ENCODE measurements at regions not wholly inside any gene's neighbourhood (a gene's known extent, or its start where the extent isn't known, plus 50 kb on each side); places are given as distances from the start of the nearest gene placed in this dataset.

GRCh38 chrX:119996069-119996468, 52.5 kb upstream of the NKAP start:
- intact Hi-C loops (cut with DNase I): no loop called here
- no peak overlapping the region for H3K9ac ChIP-seq (ENCODE audit: low read depth in 2 of 2, low read length in 2 of 2)
- no peak for DNase-seq
- no peaks in the 10 kb centered on the region for H3K9me3 ChIP-seq
- H3K36me3 ChIP-seq: no peaks in the 10 kb centered on the region
- TF ChIP-seq, protein P1, sequence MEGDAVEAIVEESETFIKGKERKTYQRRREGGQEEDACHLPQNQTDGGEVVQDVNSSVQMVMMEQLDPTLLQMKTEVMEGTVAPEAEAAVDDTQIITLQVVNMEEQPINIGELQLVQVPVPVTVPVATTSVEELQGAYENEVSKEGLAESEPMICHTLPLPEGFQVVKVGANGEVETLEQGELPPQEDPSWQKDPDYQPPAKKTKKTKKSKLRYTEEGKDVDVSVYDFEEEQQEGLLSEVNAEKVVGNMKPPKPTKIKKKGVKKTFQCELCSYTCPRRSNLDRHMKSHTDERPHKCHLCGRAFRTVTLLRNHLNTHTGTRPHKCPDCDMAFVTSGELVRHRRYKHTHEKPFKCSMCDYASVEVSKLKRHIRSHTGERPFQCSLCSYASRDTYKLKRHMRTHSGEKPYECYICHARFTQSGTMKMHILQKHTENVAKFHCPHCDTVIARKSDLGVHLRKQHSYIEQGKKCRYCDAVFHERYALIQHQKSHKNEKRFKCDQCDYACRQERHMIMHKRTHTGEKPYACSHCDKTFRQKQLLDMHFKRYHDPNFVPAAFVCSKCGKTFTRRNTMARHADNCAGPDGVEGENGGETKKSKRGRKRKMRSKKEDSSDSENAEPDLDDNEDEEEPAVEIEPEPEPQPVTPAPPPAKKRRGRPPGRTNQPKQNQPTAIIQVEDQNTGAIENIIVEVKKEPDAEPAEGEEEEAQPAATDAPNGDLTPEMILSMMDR (IDR thresholded peaks at IDR 0.05): no peak
- no peak overlapping the region for H3K27ac ChIP-seq
- H3K4me1 ChIP-seq: no peaks in the 10 kb centered on the region
- H3K27me3 ChIP-seq: peaks cover 52% of the 10 kb centered on the region
- H3K4me3 ChIP-seq: no peak overlapping the region

All from colonic mucosa (tissue), 4 donors.